SU-DHL-6 (cell line): ENCODE measurements at regions not wholly inside any gene's neighbourhood (a gene's known extent, or its start where the extent isn't known, plus 50 kb on each side); places are given as distances from the start of the nearest gene placed in this dataset.

Experiments
- CTCF ChIP-seq: fragments of 200-600 bp; sonication (generic); IDR thresholded peaks from one replicate; pipeline ENCODE4 v1.5.1; 2017; ENCODE audit warnings: antibody characterized with exemption, mild to moderate bottlenecking, low read length, moderate library complexity; ENCODE audit not compliant: insufficient read depth, poor library complexity, severe bottlenecking
- EZH2phosphoT487 ChIP-seq: fragments of 200-600 bp; sonication (generic), shearing (Covaris generic); conservative IDR thresholded peaks from 2 replicates; pipeline ENCODE4 v1.6.1; 2018; ENCODE audit warnings: mild to moderate bottlenecking, antibody characterized with exemption, low read length, moderate library complexity, mixed read lengths

- no peak for TF ChIP-seq CTCF
- no peak for TF ChIP-seq EZH2phosphoT487
Measured at GRCh38 chr17:55909776-55910175, 158.9 kb downstream of the PCTP start.
